Heart left ventricle (tissue), 16 donors: ENCODE measurements at regions not wholly inside any gene's neighbourhood (a gene's known extent, or its start where the extent isn't known, plus 50 kb on each side); places are given as distances from the start of the nearest gene placed in this dataset.

Source experiments
- ATAC-seq, 4 donors: fragments of 200-7000 bp; cut with Tn5 transposase; one replicate each; pipeline ENCODE4 v1.9.1; 2020 to 2022; ENCODE audit warnings: moderate library complexity in 4 of 4, mild to moderate bottlenecking in 3 of 4, moderate number of reproducible peaks in 1 of 4
- DNase-seq, 5 donors: peaks; one replicate each; pipeline ENCODE4 v3.0.0-alpha.2; 2020
- H3K27ac ChIP-seq, 12 donors: fragments of 200-600 bp; sonication (generic) in 4 of 12; one replicate each; pipeline versions ENCODE4 v1.5.0 to v1.8.0; 2016 to 2022; ENCODE audit warnings: mild to moderate bottlenecking in 2 of 12
- H3K27me3 ChIP-seq, 9 donors: fragments of 200-600 bp; sonication (generic) in 2 of 9; one replicate each; pipeline versions ENCODE4 v1.5.1 to v1.8.0; 2016 to 2022; ENCODE audit warnings: mild to moderate bottlenecking in 3 of 9
- H3K36me3 ChIP-seq, 9 donors: fragments of 200-600 bp; sonication (generic) in 2 of 9; one replicate each; pipeline versions ENCODE4 v1.5.0 to v1.8.0; 2018 to 2022; ENCODE audit warnings: mild to moderate bottlenecking in 2 of 9
- H3K4me1 ChIP-seq, 12 donors: fragments of 200-600 bp; sonication (generic) in 4 of 12; one replicate each; pipeline versions ENCODE4 v1.5.0 to v1.8.0; 2016 to 2022; ENCODE audit warnings: mild to moderate bottlenecking in 3 of 12
- H3K4me3 ChIP-seq, 12 donors: fragments of 200-600 bp; sonication (generic) in 4 of 12; one replicate each; pipeline versions ENCODE4 v1.5.0 to v1.8.0; 2017 to 2022; ENCODE audit warnings: mild to moderate bottlenecking in 9 of 12, moderate library complexity in 4 of 12
- H3K9me3 ChIP-seq, 12 donors: fragments of 200-600 bp; sonication (generic) in 4 of 12; one replicate each; pipeline versions ENCODE4 v1.5.0 to v1.8.0; 2016 to 2022; ENCODE audit warnings: mild to moderate bottlenecking in 1 of 12
- CTCF ChIP-seq, 12 donors: fragments of 200-600 bp; sonication (generic) in 4 of 12; IDR thresholded peaks; one replicate each; pipeline versions ENCODE4 v1.5.0 to v1.8.0; 2018 to 2022; ENCODE audit warnings: antibody characterized with exemption in 12 of 12, mild to moderate bottlenecking in 5 of 12
- POLR2A ChIP-seq, 2 donors: fragments of 450-650 bp; IDR thresholded peaks; one replicate each; pipeline ENCODE4 v1.6.1; 2017; ENCODE audit warnings: antibody characterized with exemption in 2 of 2, mild to moderate bottlenecking in 2 of 2, moderate library complexity in 2 of 2
- WGBS, 4 donors: extraction: QIAGEN DNeasy Blood & Tissue Kit in 2 of 4; methylation state at CpG; one replicate each; pipeline versions ENCODE4 v1.1.5 to v1.1.7; 2013 to 2018; 5-methylcytosine and 5-hydroxymethylcytosine counted together
- intact Hi-C, 10 donors: fragments of 100-400 bp; cut with DNase I; formaldehyde crosslinking; loops; one replicate each; pipeline versions ENCODE4 v1.11.1 to v1.14.2; 2022
- donor health status: ischemic (EF 13 %, LVEDD 7.1; RV severe dilation, severe dysfunction).
- donor health status: healthy with polysubstance abuse.
- donor health status: DM: no; HTN: yes; CAD: no.
- donor health status: DM: no; HTN: no; CAD: no.
- donor health status: ischemic (EF 25% LVEDD 6.9; RV normal size, moderate dysfunction).
- donor health status: ischemic (EF 25% LVEDD 5.7; RV mildly dilated, moderate dysfunction).
- donor health status: healthy.
- donor health status: DM: yes; HTN: yes; CAD: no.
- donor health status: ischemic (EF 35%, LVEDD 5.7; RV mildly dilated, moderate dysfunction).
- donor health status: nonischemic (EF 11% LVEDD 7.7; RV severe dilation, severe dysfunction).
- donor health status: DM: yes; HTN: yes; CAD: no.
- donor health status: PGD.
- donor health status: ischemic (EF 29% LVEDD 5.4; RV normal size, mild dysfunction).
- donor health status: nonischemic (EF 23%, LVEDD 6.1; RV moderate dilation, normal function).

- intact Hi-C loops = loop anchor here in 1 of 10 donors (10.0 kb wide), 1 partner anchor 74 kb away; no protein-coding TSS in a partner anchor
- Histone ChIP-seq H3K36me3 (no peaks in the 10 kb centered on the region), H3K9me3 (peaks cover 0 to 13% (median 0%) of the 10 kb centered on the region in 12 donors), H3K4me1 (no peaks in the 10 kb centered on the region), H3K27me3 (no peaks in the 10 kb centered on the region), H3K27ac (no peak overlapping the region), H3K4me3 (no peak overlapping the region)
- TF ChIP-seq CTCF (IDR thresholded peaks at IDR 0.05) = no peak
- no peak for TF ChIP-seq POLR2A (IDR thresholded peaks at IDR 0.05)
- no peak for DNase-seq
- WGBS, 4 donors = 90 to 96% (median 92%) methylated on average over 7 of the region's 7 CpGs
- ATAC-seq = no peak
These were observed 156.8 kb upstream of the PWP1 start for GRCh38 chr12:107528731-107529365.

GRCh38 chr12:107529991-107530390, 155.6 kb upstream of the PWP1 start:
- ATAC-seq = no peak
- Histone ChIP-seq H3K36me3 (no peaks in the 10 kb centered on the region), H3K9me3 (peaks cover 0 to 13% (median 0%) of the 10 kb centered on the region in 12 donors), H3K27ac (no peak overlapping the region), H3K27me3 (no peaks in the 10 kb centered on the region), H3K4me1 (no peaks in the 10 kb centered on the region), H3K4me3 (no peak overlapping the region)
- intact Hi-C loops = loop anchor here in 1 of 10 donors (10.0 kb wide), 1 partner anchor 75 kb away; no protein-coding TSS in a partner anchor
- no peak for TF ChIP-seq POLR2A (IDR thresholded peaks at IDR 0.05)
- TF ChIP-seq CTCF (IDR thresholded peaks at IDR 0.05) = no peak
- WGBS, 4 donors = 81 to 93% (median 89%) methylated on average over 3 of the region's 3 CpGs
- DNase-seq = no peak

- ATAC-seq = no peak
- Histone ChIP-seq H3K4me1 (no peaks in the 10 kb centered on the region), H3K9me3 (peaks cover 0 to 13% (median 0%) of the 10 kb centered on the region in 12 donors), H3K27ac (no peak overlapping the region), H3K27me3 (no peaks in the 10 kb centered on the region), H3K36me3 (no peaks in the 10 kb centered on the region), H3K4me3 (no peak overlapping the region)
- intact Hi-C loops = no loop called here
- DNase-seq = no peak
- no peak for TF ChIP-seq POLR2A (IDR thresholded peaks at IDR 0.05)
- no peak for TF ChIP-seq CTCF (IDR thresholded peaks at IDR 0.05)
- WGBS, 4 donors = 88 to 94% (median 92%) methylated on average over 2 of the region's 2 CpGs
These were observed 154.9 kb upstream of the PWP1 start for GRCh38 chr12:107530701-107531100.

GRCh38 chr12:107533218-107533617, 152.4 kb upstream of the PWP1 start:
- Histone ChIP-seq H3K27ac (no peak overlapping the region), H3K36me3 (no peaks in the 10 kb centered on the region), H3K9me3 (peaks cover 0 to 13% (median 0%) of the 10 kb centered on the region in 12 donors), H3K27me3 (no peaks in the 10 kb centered on the region), H3K4me3 (no peak overlapping the region), H3K4me1 (peaks cover 0 to 4% (median 0%) of the 10 kb centered on the region in 12 donors)
- intact Hi-C loops = no loop called here
- TF ChIP-seq CTCF (IDR thresholded peaks at IDR 0.05) = no peak
- TF ChIP-seq POLR2A (IDR thresholded peaks at IDR 0.05) = no peak
- DNase-seq = no peak
- no peak for ATAC-seq
